Activated naive CD8-positive, alpha-beta T cell treated with anti-CD3 and anti-CD28 coated beads for 36 hours (primary cell): ENCODE measurements at regions not wholly inside any gene's neighbourhood (a gene's known extent, or its start where the extent isn't known, plus 50 kb on each side); places are given as distances from the start of the nearest gene placed in this dataset.

Experiments used
- DNase-seq: peaks from one replicate; pipeline ENCODE4 v3.0.0; 2021
- H3K27ac Mint-ChIP-seq: one replicate; pipeline ENCODE4 v1.8.0; 2022; ENCODE audit warnings: mild to moderate bottlenecking, moderate library complexity, mixed read lengths
- H3K27me3 Mint-ChIP-seq: one replicate; pipeline ENCODE4 v1.8.0; 2022; ENCODE audit warnings: mild to moderate bottlenecking, mixed read lengths
- H3K36me3 Mint-ChIP-seq: one replicate; pipeline ENCODE4 v1.8.0; 2021; ENCODE audit warnings: mild to moderate bottlenecking, mixed read lengths
- H3K4me1 Mint-ChIP-seq: one replicate; pipeline ENCODE4 v1.8.0; 2021; ENCODE audit warnings: mixed read lengths
- H3K4me3 Mint-ChIP-seq: one replicate; pipeline ENCODE4 v1.8.0; 2022; ENCODE audit warnings: mild to moderate bottlenecking, moderate library complexity, mixed read lengths
- H3K9me3 Mint-ChIP-seq: one replicate; pipeline ENCODE4 v1.8.0; 2022; ENCODE audit warnings: mixed read lengths

GRCh38 chr2:49403637-49404036 lies 249.3 kb upstream of the FSHR start:
- Mint-ChIP-seq H3K9me3 (peaks cover 4% of the 10 kb centered on the region), H3K27me3 (no peaks in the 10 kb centered on the region), H3K4me1 (no peaks in the 10 kb centered on the region), H3K36me3 (no peaks in the 10 kb centered on the region), H3K4me3 (no peak overlapping the region), H3K27ac (no peak overlapping the region)
- DNase-seq: no peak

- DNase-seq: no peak
- H3K4me3 Mint-ChIP-seq: no peak overlapping the region
- H3K4me1 Mint-ChIP-seq: no peaks in the 10 kb centered on the region
- H3K36me3 Mint-ChIP-seq: no peaks in the 10 kb centered on the region
- no peaks in the 10 kb centered on the region for H3K9me3 Mint-ChIP-seq
- no peak overlapping the region for H3K27ac Mint-ChIP-seq
- no peaks in the 10 kb centered on the region for H3K27me3 Mint-ChIP-seq
Observed at GRCh38 chr2:49379406-49379805, 225.1 kb upstream of the FSHR start.

GRCh38 chr2:49371128-49371701 lies 216.9 kb upstream of the FSHR start:
- Mint-ChIP-seq H3K4me1 (no peaks in the 10 kb centered on the region), H3K9me3 (peaks cover 3% of the 10 kb centered on the region), H3K36me3 (no peaks in the 10 kb centered on the region), H3K27me3 (no peaks in the 10 kb centered on the region), H3K4me3 (no peak overlapping the region), H3K27ac (no peak overlapping the region)
- DNase-seq: no peak

GRCh38 chr2:49369650-49370049 lies 215.3 kb upstream of the FSHR start:
- no peak overlapping the region for H3K27ac Mint-ChIP-seq
- no peaks in the 10 kb centered on the region for H3K36me3 Mint-ChIP-seq
- H3K9me3 Mint-ChIP-seq: peaks cover 3% of the 10 kb centered on the region
- no peaks in the 10 kb centered on the region for H3K27me3 Mint-ChIP-seq
- no peak overlapping the region for H3K4me3 Mint-ChIP-seq
- DNase-seq: no peak
- no peaks in the 10 kb centered on the region for H3K4me1 Mint-ChIP-seq

- peaks cover 3% of the 10 kb centered on the region for H3K9me3 Mint-ChIP-seq
- H3K27me3 Mint-ChIP-seq: no peaks in the 10 kb centered on the region
- no peaks in the 10 kb centered on the region for H3K4me1 Mint-ChIP-seq
- no peak for DNase-seq
- no peaks in the 10 kb centered on the region for H3K36me3 Mint-ChIP-seq
- H3K4me3 Mint-ChIP-seq: no peak overlapping the region
- H3K27ac Mint-ChIP-seq: no peak overlapping the region
Observed at GRCh38 chr2:49369101-49369500, 214.8 kb upstream of the FSHR start.

- no peak for DNase-seq
- Mint-ChIP-seq H3K4me3 (no peak overlapping the region), H3K27ac (no peak overlapping the region), H3K27me3 (no peaks in the 10 kb centered on the region), H3K9me3 (peaks cover 2% of the 10 kb centered on the region), H3K36me3 (no peaks in the 10 kb centered on the region), H3K4me1 (no peaks in the 10 kb centered on the region)
Observed at GRCh38 chr2:49367003-49367402, 212.7 kb upstream of the FSHR start.

- no peaks in the 10 kb centered on the region for H3K4me1 Mint-ChIP-seq
- no peak overlapping the region for H3K27ac Mint-ChIP-seq
- no peak for DNase-seq
- no peak overlapping the region for H3K4me3 Mint-ChIP-seq
- no peaks in the 10 kb centered on the region for H3K36me3 Mint-ChIP-seq
- H3K27me3 Mint-ChIP-seq: no peaks in the 10 kb centered on the region
- peaks cover 2% of the 10 kb centered on the region for H3K9me3 Mint-ChIP-seq
Observed at GRCh38 chr2:49360407-49360767, 206.1 kb upstream of the FSHR start.

- Mint-ChIP-seq H3K4me1 (no peaks in the 10 kb centered on the region), H3K36me3 (no peaks in the 10 kb centered on the region), H3K27me3 (no peaks in the 10 kb centered on the region), H3K27ac (no peak overlapping the region), H3K9me3 (peaks cover 2% of the 10 kb centered on the region), H3K4me3 (no peak overlapping the region)
- no peak for DNase-seq
Observed at GRCh38 chr2:49359721-49360406, 205.5 kb upstream of the FSHR start.

- H3K4me1 Mint-ChIP-seq: no peaks in the 10 kb centered on the region
Observed at GRCh38 chr2:49355611-49356010, 201.3 kb upstream of the FSHR start.

GRCh38 chr2:49351560-49351959 lies 197.2 kb upstream of the FSHR start:
- Mint-ChIP-seq H3K36me3 (no peaks in the 10 kb centered on the region), H3K4me3 (no peak overlapping the region), H3K9me3 (no peaks in the 10 kb centered on the region), H3K4me1 (no peaks in the 10 kb centered on the region), H3K27me3 (no peaks in the 10 kb centered on the region), H3K27ac (no peak overlapping the region)
- DNase-seq: no peak

More at GRCh38 chr2:49355611-49356010, 201.3 kb upstream of the FSHR start:
- DNase-seq: no peak
- H3K36me3 Mint-ChIP-seq: no peaks in the 10 kb centered on the region
- no peaks in the 10 kb centered on the region for H3K27me3 Mint-ChIP-seq
- no peak overlapping the region for H3K27ac Mint-ChIP-seq
- H3K9me3 Mint-ChIP-seq: no peaks in the 10 kb centered on the region
- no peak overlapping the region for H3K4me3 Mint-ChIP-seq

GRCh38 chr2:49343638-49344037 lies 189.3 kb upstream of the FSHR start:
- Mint-ChIP-seq H3K27me3 (no peaks in the 10 kb centered on the region), H3K27ac (no peak overlapping the region), H3K9me3 (no peaks in the 10 kb centered on the region), H3K4me1 (no peaks in the 10 kb centered on the region), H3K36me3 (no peaks in the 10 kb centered on the region), H3K4me3 (no peak overlapping the region)
- no peak for DNase-seq

GRCh38 chr2:49342156-49342555 lies 187.8 kb upstream of the FSHR start:
- no peaks in the 10 kb centered on the region for H3K4me1 Mint-ChIP-seq
- no peak overlapping the region for H3K27ac Mint-ChIP-seq
- H3K9me3 Mint-ChIP-seq: no peaks in the 10 kb centered on the region
- H3K4me3 Mint-ChIP-seq: no peak overlapping the region
- no peaks in the 10 kb centered on the region for H3K36me3 Mint-ChIP-seq
- no peaks in the 10 kb centered on the region for H3K27me3 Mint-ChIP-seq
- no peak for DNase-seq

GRCh38 chr2:49335546-49335945 lies 181.2 kb upstream of the FSHR start:
- Mint-ChIP-seq H3K27ac (no peak overlapping the region), H3K4me1 (no peaks in the 10 kb centered on the region), H3K4me3 (no peak overlapping the region), H3K9me3 (peaks cover 1% of the 10 kb centered on the region), H3K36me3 (no peaks in the 10 kb centered on the region), H3K27me3 (no peaks in the 10 kb centered on the region)
- no peak for DNase-seq

- Mint-ChIP-seq H3K27ac (no peak overlapping the region), H3K4me1 (no peaks in the 10 kb centered on the region), H3K4me3 (no peak overlapping the region), H3K36me3 (no peaks in the 10 kb centered on the region), H3K27me3 (no peaks in the 10 kb centered on the region), H3K9me3 (peaks cover 1% of the 10 kb centered on the region)
- no peak for DNase-seq
Observed at GRCh38 chr2:49332415-49332814, 178.1 kb upstream of the FSHR start.

GRCh38 chr2:49318531-49318930 lies 164.2 kb upstream of the FSHR start:
- Mint-ChIP-seq H3K27me3 (peaks cover 3% of the 10 kb centered on the region), H3K9me3 (peaks cover 7% of the 10 kb centered on the region), H3K4me1 (no peaks in the 10 kb centered on the region), H3K4me3 (no peak overlapping the region), H3K36me3 (no peaks in the 10 kb centered on the region), H3K27ac (no peak overlapping the region)
- no peak for DNase-seq

GRCh38 chr2:49309461-49309860 lies 155.1 kb upstream of the FSHR start:
- Mint-ChIP-seq H3K36me3 (no peaks in the 10 kb centered on the region), H3K4me3 (no peak overlapping the region), H3K27ac (no peak overlapping the region), H3K9me3 (peaks cover 5% of the 10 kb centered on the region), H3K4me1 (no peaks in the 10 kb centered on the region), H3K27me3 (no peaks in the 10 kb centered on the region)
- no peak for DNase-seq
